OCI-LY7 (cell line): ENCODE measurements at regions not wholly inside any gene's neighbourhood (a gene's known extent, or its start where the extent isn't known, plus 50 kb on each side); places are given as distances from the start of the nearest gene placed in this dataset.

Source experiments
- BruUV-seq: library from RNA; stranded (reverse); fragments of 400-500 nt; replicated peaks from 2 replicates; lab custom pipeline; 2021; lab: Mats Ljungman, UMichigan
- CTCF ChIA-PET: fragments of 300-600 bp; sonication (Branson Sonifier 250); formaldehyde crosslinking; loops from one replicate; lab custom pipeline; 2022; ENCODE audit warnings: antibody characterized with exemption; ENCODE audit not compliant: unreplicated experiment; lab: Charles Lee
- POLR2A ChIA-PET: fragments of 300-600 bp; sonication (Branson Sonifier 250); formaldehyde crosslinking; loops from one replicate; lab custom pipeline; 2022; ENCODE audit warnings: antibody characterized with exemption; lab: Charles Lee
- DNase-seq: peaks from one replicate; pipeline ENCODE4 v3.0.0-alpha.2; 2015; ENCODE audit warnings: low spot score
- H2AFZ ChIP-seq: fragments of 200-600 bp; sonication (generic), shearing (Covaris generic); 2 replicates; pipeline ENCODE4 v1.6.1; 2014; ENCODE audit warnings: mild to moderate bottlenecking, antibody characterized with exemption, low read length, moderate library complexity
- H3K27ac ChIP-seq: fragments of 200-600 bp; sonication (generic); 2 replicates; pipeline ENCODE4 v1.5.1; 2014; ENCODE audit warnings: mixed run types, low read depth, mild to moderate bottlenecking, moderate library complexity, low read length, inconsistent platforms; ENCODE audit not compliant: poor library complexity, severe bottlenecking
- H3K36me3 ChIP-seq: fragments of 200-600 bp; sonication (generic); 2 replicates; pipeline ENCODE4 v1.6.1; 2014; ENCODE audit warnings: mild to moderate bottlenecking, antibody characterized with exemption, low read length, moderate library complexity, mixed read lengths; ENCODE audit not compliant: insufficient read depth
- H3K4me1 ChIP-seq: fragments of 200-600 bp; sonication (generic); 2 replicates; pipeline ENCODE4 v1.5.1; 2014; ENCODE audit warnings: mild to moderate bottlenecking, low read length; ENCODE audit not compliant: insufficient read depth, poor library complexity, severe bottlenecking
- H3K4me2 ChIP-seq: fragments of 200-600 bp; sonication (generic); 2 replicates; pipeline ENCODE4 v1.6.1; 2014; ENCODE audit warnings: mild to moderate bottlenecking, low read length
- H3K4me3 ChIP-seq: fragments of 200-600 bp; sonication (generic); 2 replicates; pipeline ENCODE4 v1.5.1; 2014; ENCODE audit warnings: mild to moderate bottlenecking, low read depth, low read length; ENCODE audit not compliant: poor library complexity, severe bottlenecking
- H3K79me2 ChIP-seq: fragments of 200-600 bp; sonication (generic); 2 replicates; pipeline ENCODE4 v1.6.1; 2016; ENCODE audit warnings: low read depth, mild to moderate bottlenecking, low read length, moderate library complexity, mixed read lengths; ENCODE audit not compliant: insufficient read depth
- H3K9me2 ChIP-seq: fragments of 200-600 bp; sonication (generic); 2 replicates; pipeline ENCODE4 v1.6.1; 2016; ENCODE audit warnings: mild to moderate bottlenecking, low read length, mixed read lengths; ENCODE audit not compliant: insufficient read depth
- H3K9me3 ChIP-seq: fragments of 200-600 bp; sonication (generic); 2 replicates; pipeline ENCODE4 v1.6.1; 2014; ENCODE audit warnings: mild to moderate bottlenecking, mixed run types, low read length, mixed read lengths
- H4K20me1 ChIP-seq: fragments of 200-600 bp; sonication (generic); 2 replicates; pipeline ENCODE4 v1.6.1; 2014; ENCODE audit warnings: mild to moderate bottlenecking, antibody characterized with exemption, low read length, moderate library complexity, mixed read lengths; ENCODE audit not compliant: insufficient read depth
- CTCF ChIP-seq: fragments of 200-600 bp; sonication (generic); conservative IDR thresholded peaks from 2 replicates; pipeline ENCODE4 v1.5.1; 2014; ENCODE audit warnings: mild to moderate bottlenecking, antibody characterized with exemption, low read length, moderate library complexity, mixed read lengths
- EZH2phosphoT487 ChIP-seq: fragments of 200-600 bp; sonication (generic); IDR thresholded peaks from 2 replicates; pipeline ENCODE4 v1.6.1; 2018; ENCODE audit warnings: low read depth, borderline replicate concordance, mild to moderate bottlenecking, mixed run types, antibody characterized with exemption, low read length, moderate library complexity, mixed read lengths
- intact Hi-C: fragments of 100-400 bp; cut with micrococcal nuclease; formaldehyde crosslinking; loops from one replicate; pipeline ENCODE4 v1.10.0; 2022; ENCODE audit not compliant: unreplicated experiment

GRCh38 chr13:89687066-89687465 lies 1660.4 kb upstream of the MIR17HG start:
- intact Hi-C loops, result no loop called here
- no peaks in the 10 kb centered on the region for H3K9me3 ChIP-seq
- POLR2A ChIA-PET, result interaction anchor here (1.3 kb wide), 1 partner anchor 20 kb away, joined by 4 read pairs; no protein-coding TSS in a partner anchor
- H3K36me3 ChIP-seq, result no peaks in the 10 kb centered on the region
- H2AFZ ChIP-seq, result no peak overlapping the region
- no peak overlapping the region for H3K4me2 ChIP-seq
- no peak for TF ChIP-seq EZH2phosphoT487
- TF ChIP-seq CTCF, result no peak
- no peak overlapping the region for H3K4me3 ChIP-seq
- CTCF ChIA-PET, result no interaction called here
- no peaks in the 10 kb centered on the region for H3K9me2 ChIP-seq
- DNase-seq, result no peak
- no peaks in the 10 kb centered on the region for H4K20me1 ChIP-seq
- H3K27ac ChIP-seq, result no peak overlapping the region
- no peaks in the 10 kb centered on the region for H3K4me1 ChIP-seq
- no peaks in the 10 kb centered on the region for H3K79me2 ChIP-seq
- no TSS peak for BruUV-seq

- TF ChIP-seq CTCF (no peak), EZH2phosphoT487 (no peak)
- H3K9me2 ChIP-seq, result 0 out of 2 replicates have a peak, but pooled peaks cover 4% of the 10 kb centered on the region
Measured at GRCh38 chr13:89688918-89689317, 1658.6 kb upstream of the MIR17HG start.

GRCh38 chr13:89694451-89694850 lies 1653.0 kb upstream of the MIR17HG start:
- Histone ChIP-seq H3K79me2 (no peaks in the 10 kb centered on the region), H3K4me3 (no peak overlapping the region), H2AFZ (no peak overlapping the region), H3K9me2 (0 out of 2 replicates have a peak, but pooled peaks cover 4% of the 10 kb centered on the region), H3K27ac (no peak overlapping the region), H3K4me1 (no peaks in the 10 kb centered on the region), H3K9me3 (no peaks in the 10 kb centered on the region; the same call in 1 of the 2 replicates), H3K36me3 (no peaks in the 10 kb centered on the region), H4K20me1 (no peaks in the 10 kb centered on the region), H3K4me2 (no peak overlapping the region)
- POLR2A ChIA-PET, result interaction anchor here (0.7 to 1.7 kb wide), 7 partner anchors 10 to 65 kb away, joined by 3 to 5 read pairs (median 3); no protein-coding TSS in a partner anchor
- CTCF ChIA-PET, result no interaction called here
- no peak for DNase-seq
- TF ChIP-seq CTCF, result no peak
- no peak for TF ChIP-seq EZH2phosphoT487
- intact Hi-C loops, result no loop called here
- no TSS peak for BruUV-seq

More at GRCh38 chr13:89688918-89689317, 1658.6 kb upstream of the MIR17HG start:
- BruUV-seq, result no TSS peak
- Histone ChIP-seq H3K27ac (no peak overlapping the region), H3K4me2 (no peak overlapping the region), H3K4me1 (no peaks in the 10 kb centered on the region), H3K79me2 (no peaks in the 10 kb centered on the region), H3K36me3 (no peaks in the 10 kb centered on the region), H3K4me3 (no peak overlapping the region), H2AFZ (no peak overlapping the region), H4K20me1 (no peaks in the 10 kb centered on the region), H3K9me3 (no peaks in the 10 kb centered on the region)
- intact Hi-C loops, result no loop called here
- CTCF ChIA-PET, result no interaction called here
- no peak for DNase-seq
- POLR2A ChIA-PET, result no interaction called here
